Gastroesophageal sphincter (tissue), 3 donors: ENCODE measurements at regions not wholly inside any gene's neighbourhood (a gene's known extent, or its start where the extent isn't known, plus 50 kb on each side); places are given as distances from the start of the nearest gene placed in this dataset.

Source experiments
- CTCF ChIP-seq, 4 experiments: fragments of 200-600 bp in 2 of 4; fragments of 450-650 bp in 2 of 4; sonication (generic) in 1 of 4; IDR thresholded peaks; one replicate each; pipeline ENCODE4 v1.5.1; 2017 to 2019; ENCODE audit warnings: antibody characterized with exemption in 4 of 4, mild to moderate bottlenecking in 2 of 4, moderate library complexity in 2 of 4
- EP300 ChIP-seq: sonication (generic); formaldehyde crosslinking; IDR thresholded peaks from one replicate; pipeline ENCODE4 v1.6.1; 2017; ENCODE audit warnings: antibody characterized with exemption, mild to moderate bottlenecking
- POLR2A ChIP-seq, 2 donors: fragments of 450-650 bp; IDR thresholded peaks; one replicate each; pipeline ENCODE4 v1.6.1; 2017; ENCODE audit warnings: antibody characterized with exemption in 2 of 2, mild to moderate bottlenecking in 2 of 2, moderate library complexity in 1 of 2
- POLR2AphosphoS5 ChIP-seq: sonication (generic); formaldehyde crosslinking; IDR thresholded peaks from one replicate; pipeline ENCODE4 v1.6.1; 2017; ENCODE audit warnings: antibody characterized with exemption

- TF ChIP-seq POLR2A (IDR thresholded peaks at IDR 0.05) (no peak), CTCF (IDR thresholded peaks at IDR 0.05) (no peak), EP300 (no peak), POLR2AphosphoS5 (no peak)
These were observed 262.3 kb upstream of the SASH1 start for GRCh38 chr6:148080315-148080714.
